ENCODE measurements at regions not wholly inside any gene's neighbourhood (a gene's known extent, or its start where the extent isn't known, plus 50 kb on each side); places are given as distances from the start of the nearest gene placed in this dataset.

GRCh38 chr20:4067600-4068261 is 52.4 kb upstream of the RNF24 start:
- H3K4me3 ChIP-seq (ENCODE audit: low read depth, low read length): no peak overlapping the region

GRCh38 chr20:4066551-4066950 is 51.2 kb upstream of the RNF24 start:
- Histone ChIP-seq H3K36me3 (replicated peaks) (no peaks in the 10 kb centered on the region), H3K27me3 (replicated peaks) (no peaks in the 10 kb centered on the region), H3K27ac (no peak overlapping the region), H3K4me3 (ENCODE audit: low read depth, low read length) (no peak overlapping the region)
- in situ Hi-C loops (cut with HindIII; ENCODE audit: low pct_ligation_motif_present, low sequenced_read_pairs): no loop called here
- no peak for DNase-seq
- no peak for TF ChIP-seq CTCF (IDR thresholded peaks at IDR 0.05; ENCODE audit: low read depth, low read length, missing control alignments)

More at GRCh38 chr20:4067600-4068261, 52.4 kb upstream of the RNF24 start:
- Histone ChIP-seq H3K27ac (peak overlapping the region; percentile 27), H3K27me3 (replicated peaks) (no peaks in the 10 kb centered on the region), H3K36me3 (replicated peaks) (no peaks in the 10 kb centered on the region)
- no peak for TF ChIP-seq CTCF (IDR thresholded peaks at IDR 0.05; ENCODE audit: low read depth, low read length, missing control alignments)
- in situ Hi-C loops (cut with HindIII; ENCODE audit: low pct_ligation_motif_present, low sequenced_read_pairs): no loop called here
- peak; percentile 68 for DNase-seq

GRCh38 chr20:4065391-4065844 is 50.1 kb upstream of the RNF24 start:
- TF ChIP-seq CTCF (IDR thresholded peaks at IDR 0.05; ENCODE audit: low read depth, low read length, missing control alignments): no peak
- H3K27me3 ChIP-seq (replicated peaks): no peaks in the 10 kb centered on the region
- in situ Hi-C loops (cut with HindIII; ENCODE audit: low pct_ligation_motif_present, low sequenced_read_pairs): no loop called here
- H3K27ac ChIP-seq: peak overlapping the region; percentile 82
- DNase-seq: peak; percentile 34
- no peaks in the 10 kb centered on the region for H3K36me3 ChIP-seq (replicated peaks)
- no peak overlapping the region for H3K4me3 ChIP-seq (ENCODE audit: low read depth, low read length)

Data from brain microvascular endothelial cell (primary cell).